ENCODE measurements at regions not wholly inside any gene's neighbourhood (a gene's known extent, or its start where the extent isn't known, plus 50 kb on each side); places are given as distances from the start of the nearest gene placed in this dataset.
A peak's percentile ranks its signal among the peaks of the same experiment; 100 is the strongest.
"Not testable (repeated sequence)": the region's sequence is repeated elsewhere in the genome, so short reads cannot be mapped to it uniquely, and the experiment has no call there.

DNA sequence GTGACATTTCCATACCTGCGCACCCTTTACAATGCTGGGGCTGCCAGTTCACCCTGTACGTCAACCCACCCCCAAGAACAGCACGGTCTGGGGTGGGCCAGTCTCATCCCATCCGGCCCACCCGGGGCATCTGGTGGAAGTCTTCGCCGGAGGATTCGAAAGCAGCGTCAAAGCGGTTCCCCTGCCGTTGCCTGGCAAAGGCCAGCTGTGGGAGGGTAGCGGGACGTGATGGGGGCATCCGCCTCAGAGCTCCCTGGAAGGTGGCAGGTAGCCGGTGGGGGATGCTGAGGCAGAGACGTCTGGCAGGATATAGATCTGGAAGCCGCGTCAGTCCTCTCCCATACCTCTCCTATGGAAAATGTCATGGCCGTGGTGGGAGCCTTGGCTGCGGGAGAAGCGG, 749.1 kb upstream of the DEFB115 start:
- not testable (repeated sequence) for DNase-seq (ENCODE audit: low read depth in 2 of 2)

DNA sequence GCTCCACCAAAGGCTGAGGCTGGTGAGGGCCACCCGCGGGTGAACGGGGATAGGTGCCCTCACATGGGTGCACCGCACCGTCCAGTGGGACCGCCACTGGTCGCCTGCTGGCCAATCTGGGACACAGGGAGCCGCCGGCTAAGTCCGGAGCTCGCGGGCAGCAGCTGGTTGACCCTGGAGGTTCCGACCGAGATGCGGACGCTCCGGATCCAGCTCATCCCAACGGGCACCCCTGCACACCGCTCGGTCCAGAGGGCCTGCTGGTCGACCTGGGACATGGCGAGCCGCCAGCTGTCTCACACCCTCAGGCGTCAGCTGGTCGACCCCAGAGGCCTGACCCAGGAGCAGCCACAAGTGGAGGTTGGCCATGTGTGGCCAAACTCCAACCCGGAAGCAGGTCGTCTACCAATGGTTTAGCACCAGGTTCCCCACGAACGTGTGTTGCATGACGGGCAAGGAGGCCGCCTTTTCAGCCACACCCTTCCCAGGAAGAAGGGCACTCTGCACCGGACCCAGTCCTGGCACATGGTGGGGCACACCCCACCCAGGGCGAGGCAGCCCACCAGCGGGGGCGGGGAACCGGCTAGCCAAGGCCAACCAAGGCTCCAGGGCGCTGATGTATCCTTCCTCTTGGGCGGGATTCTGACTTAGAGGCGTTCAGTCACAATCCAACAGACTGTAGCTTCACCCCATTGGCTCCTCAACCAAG, 746.0 kb upstream of the DEFB115 start:
- no peak for DNase-seq (ENCODE audit: low read depth in 2 of 2)

DNA sequence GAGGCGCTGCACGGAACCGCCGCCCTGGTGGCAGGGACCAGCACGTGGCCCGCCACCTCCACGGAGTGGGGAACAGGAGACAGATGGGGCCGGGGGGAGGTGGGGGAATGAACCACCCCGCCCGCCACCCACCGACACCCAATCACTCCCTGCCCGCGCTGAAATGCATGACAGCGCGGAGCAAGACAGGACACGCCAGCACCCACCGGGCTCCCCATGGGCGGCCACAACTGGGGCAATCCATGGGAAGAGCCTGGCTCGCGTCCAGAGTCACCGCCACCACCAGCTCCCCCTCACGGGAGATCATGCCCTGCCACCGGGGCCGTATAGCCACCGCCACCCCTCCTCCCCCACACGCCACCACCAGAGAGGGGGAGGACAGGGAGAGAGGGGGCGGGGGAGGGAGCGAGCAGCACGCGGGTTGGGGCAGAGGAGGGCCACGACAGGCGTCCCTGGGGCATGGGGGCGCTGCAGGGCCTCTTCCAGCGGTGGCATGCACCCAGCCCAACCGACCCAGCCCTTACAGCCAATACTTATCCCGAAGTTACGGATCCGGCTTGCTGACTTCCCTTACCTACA, 744.3 kb upstream of the DEFB115 start:
- no peak for DNase-seq (ENCODE audit: low read depth in 2 of 2)

DNA sequence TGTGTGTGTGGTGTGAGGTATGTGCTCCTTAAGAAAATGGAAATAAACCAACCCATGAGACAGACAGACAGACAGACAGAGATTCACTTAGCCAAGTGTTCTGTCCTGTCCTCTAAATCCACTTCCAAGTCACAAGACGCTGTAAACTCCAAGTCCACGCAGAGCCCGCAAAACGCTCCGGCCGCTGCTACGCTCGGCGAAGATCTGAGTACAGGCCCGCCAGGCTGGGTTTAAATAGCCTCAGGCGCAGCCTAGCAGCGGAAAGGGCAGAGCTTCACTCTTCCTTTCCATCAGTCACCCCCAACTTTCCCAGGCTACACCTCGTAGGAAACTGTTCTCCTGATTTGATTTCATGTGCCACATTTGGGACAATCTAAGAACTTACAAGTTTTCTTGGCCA, 741.5 kb upstream of the DEFB115 start:
- DNase-seq (ENCODE audit: low read depth in 2 of 2) = not testable (repeated sequence)

DNA sequence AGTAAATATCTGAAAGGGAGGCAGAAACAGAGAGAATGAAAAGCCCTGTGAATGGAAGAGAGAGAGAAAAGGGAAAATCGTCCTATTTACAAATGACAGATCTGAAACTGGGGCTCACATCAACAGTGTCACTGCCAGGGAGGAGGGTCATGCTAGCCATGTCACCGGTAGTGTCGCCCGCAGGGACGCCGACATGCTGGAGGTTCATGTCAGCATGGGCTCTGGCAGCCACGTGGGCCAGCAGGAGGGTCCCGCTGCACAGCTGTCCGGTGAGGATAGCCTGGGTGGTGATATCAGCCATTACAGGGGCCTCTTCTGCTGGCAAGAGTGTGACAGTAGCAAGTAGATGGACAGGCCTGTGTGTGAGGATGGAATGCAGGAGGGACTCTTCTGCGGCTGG, 738.6 kb upstream of the DEFB115 start:
- not testable (repeated sequence) for DNase-seq (ENCODE audit: low read depth in 2 of 2)

DNA sequence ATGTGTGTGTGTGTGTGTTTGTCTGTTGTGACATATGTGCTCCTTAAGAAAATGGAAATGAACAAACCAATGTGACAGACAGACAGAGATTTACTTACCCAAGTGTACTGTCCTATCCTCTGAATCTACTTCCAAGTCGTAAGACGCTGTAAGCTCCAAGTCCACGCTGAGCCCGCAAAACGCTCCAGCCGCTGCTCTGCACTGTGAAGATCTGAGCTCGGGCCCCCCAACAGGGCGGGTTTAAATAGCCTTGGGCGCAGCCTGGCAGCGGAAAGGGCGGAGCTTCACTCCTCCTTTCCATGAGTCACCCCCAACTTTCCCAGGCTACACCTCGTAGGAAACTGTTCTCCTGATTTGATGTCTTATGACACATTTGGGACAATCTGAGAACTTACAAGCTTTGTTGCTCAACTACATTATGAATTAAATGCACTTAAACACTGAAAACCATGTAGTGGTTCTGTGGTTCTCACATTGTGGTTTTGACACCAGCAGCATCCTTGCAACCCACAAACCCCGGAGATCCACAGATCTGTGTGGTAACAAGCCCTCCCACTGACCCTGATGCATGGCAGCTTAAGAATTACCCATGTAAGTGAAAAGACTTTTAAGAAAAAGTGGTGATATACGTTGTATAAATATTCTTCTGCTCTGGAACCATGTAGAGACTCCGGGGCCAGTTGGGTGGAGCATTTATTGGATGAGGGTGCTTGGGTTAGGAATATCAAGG, 735.6 kb upstream of the DEFB115 start:
- not testable (repeated sequence) for DNase-seq (ENCODE audit: low read depth in 2 of 2)

DNA sequence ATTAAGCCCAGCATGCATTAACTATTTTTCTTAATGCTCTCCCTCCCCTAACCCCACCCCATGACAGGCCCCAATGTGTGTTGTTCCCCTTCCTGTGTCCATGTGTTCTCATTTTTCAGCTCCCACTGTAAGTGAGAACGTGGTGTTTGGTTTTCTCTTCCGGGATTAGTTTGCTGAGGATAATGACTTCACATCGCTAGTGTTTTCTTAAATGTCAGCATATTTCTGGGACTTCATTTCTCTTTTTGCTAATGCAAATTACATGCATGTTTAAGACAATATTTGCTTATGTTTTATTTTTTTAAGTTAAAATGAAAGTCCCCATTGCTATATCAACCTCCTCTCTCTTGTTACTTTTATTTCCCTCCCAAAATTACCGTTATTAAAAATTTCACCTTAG, 733.3 kb upstream of the DEFB115 start:
- not testable (repeated sequence) for DNase-seq (ENCODE audit: low read depth in 2 of 2)

DNA sequence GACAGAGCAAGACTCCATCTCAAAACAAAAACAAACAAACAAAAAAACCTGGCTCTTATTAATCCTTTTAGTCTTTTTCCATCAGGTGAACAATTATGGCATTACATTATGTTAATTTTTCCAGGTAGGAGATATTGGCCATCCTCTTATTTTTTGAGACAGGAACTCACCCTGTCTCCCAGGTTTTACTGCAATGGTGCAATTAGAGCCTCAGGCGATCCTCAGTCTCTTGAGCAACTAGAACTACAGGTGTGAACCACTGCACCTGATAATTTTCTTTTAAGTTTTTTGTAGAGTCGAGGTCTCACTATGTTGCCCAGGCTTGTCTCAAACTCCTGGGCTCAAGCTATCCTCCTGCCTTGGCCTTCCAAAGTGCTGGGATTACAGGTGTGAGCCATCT, 732.7 kb upstream of the DEFB115 start:
- not testable (repeated sequence) for DNase-seq (ENCODE audit: low read depth in 2 of 2)

DNA sequence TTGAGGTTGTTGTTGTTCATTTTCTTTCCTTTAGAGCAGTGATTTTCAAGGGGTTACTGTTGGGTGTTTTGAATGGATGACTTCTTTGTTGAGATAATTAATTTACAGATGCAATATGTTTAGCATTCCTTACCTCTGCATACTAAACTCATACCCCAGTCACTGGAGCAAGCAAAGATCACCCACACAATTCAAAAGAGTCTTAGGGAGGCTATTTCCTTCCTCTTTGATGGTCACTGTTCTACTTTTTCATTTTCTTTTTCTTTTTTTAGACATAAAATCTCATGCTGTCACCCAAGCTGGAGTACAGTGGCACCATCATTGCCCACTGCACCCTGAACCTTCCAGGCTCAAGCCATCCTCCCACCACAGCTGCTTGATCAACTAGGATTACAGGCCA, 723.8 kb upstream of the DEFB115 start:
- DNase-seq (ENCODE audit: low read depth in 2 of 2) = not testable (repeated sequence)

DNA sequence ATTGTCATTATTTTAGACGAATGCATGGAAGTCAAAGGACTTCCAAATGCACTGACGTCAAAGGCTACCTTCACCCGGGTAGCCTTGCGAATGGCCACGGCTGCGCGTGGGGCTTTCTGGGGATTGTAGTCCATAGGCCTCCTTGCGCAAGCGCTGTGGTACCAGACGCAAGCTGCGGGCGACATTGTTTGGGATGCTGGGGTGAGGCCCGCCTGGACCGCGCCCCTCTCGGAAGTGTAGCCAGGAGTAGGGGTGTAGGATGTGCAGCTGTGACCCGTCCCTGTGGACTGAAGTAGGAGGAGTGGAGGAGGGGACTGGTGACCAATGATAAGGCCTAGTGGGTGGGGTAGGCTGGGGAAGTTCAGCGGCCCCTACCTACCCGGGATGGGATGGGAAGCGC, 720.0 kb upstream of the DEFB115 start:
- DNase-seq (ENCODE audit: low read depth in 2 of 2) = not testable (repeated sequence)

DNA sequence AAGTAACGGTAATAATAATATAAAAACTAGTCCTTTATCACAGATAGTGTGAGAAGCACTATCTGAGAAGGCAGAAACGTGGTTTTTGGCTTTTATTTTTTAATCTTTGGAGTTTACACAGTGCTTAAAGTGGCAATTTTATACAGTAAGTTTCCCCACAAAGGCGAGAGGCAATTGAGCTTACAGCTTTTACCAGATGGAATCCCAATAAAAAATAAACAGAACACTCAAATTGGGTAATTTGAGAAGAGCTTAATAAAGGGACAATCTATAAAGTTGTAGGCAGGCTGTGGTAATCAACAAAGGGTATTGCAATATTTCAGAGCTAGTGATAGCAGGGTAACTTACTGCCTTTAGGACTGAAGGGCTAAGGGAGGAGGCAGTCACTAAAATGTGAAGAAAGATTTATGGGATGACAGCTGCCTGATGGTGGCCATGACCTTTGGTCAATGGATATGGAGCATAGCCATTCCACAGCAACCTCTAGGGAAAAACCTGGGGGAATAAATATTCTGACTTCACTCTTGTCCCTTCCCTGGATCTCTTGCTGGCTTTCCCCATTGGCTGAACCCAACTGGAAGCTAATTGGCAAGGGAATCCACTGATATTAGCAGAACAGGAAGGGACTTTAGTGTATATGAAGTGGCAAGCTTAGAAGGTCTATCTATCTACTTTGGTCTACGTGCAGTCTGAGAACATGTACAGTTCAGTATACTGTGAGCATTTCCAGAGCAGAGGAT, 717.0 kb upstream of the DEFB115 start:
- DNase-seq (ENCODE audit: low read depth in 2 of 2) = not testable (repeated sequence)

DNA sequence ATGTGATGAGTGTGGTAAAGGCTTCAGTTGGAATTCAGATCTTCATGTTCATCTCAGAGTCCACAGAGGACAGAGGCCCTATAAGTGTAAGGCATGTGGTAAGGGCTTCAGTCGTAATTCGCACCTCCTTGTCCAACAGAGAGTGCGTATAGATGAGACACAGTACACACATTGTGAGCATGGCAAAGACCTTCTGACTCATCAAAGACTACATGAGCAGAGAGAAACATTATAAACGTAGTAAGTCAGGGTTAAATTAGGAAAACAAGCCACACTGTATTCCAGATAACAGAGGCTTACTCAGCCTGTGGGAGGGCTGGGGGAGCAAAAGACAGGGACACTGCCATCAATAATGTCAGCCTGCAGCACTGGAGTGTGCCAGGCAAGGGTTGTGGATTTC, 706.2 kb upstream of the DEFB115 start:
- not testable (repeated sequence) for DNase-seq (ENCODE audit: low read depth in 2 of 2)

DNA sequence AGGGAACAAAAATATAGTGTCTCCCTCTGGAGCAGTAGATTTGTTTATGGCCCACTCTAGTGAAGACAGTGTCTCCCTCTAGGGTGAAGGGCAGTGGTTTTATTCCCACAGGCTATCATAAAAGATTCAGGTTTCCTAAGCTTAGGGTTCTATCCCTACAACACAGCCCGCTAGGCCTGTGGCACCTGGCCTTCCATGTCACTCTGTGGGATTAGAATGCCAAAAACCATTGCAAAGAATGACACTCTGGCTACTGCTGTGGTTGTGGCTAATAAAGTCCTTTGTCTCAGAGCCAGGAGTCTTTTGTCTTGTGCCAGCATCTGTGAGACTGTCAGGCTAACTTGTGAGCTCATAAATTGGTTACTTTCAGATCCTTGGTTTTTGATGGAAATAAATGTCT, 700.7 kb upstream of the DEFB115 start:
- not testable (repeated sequence) for DNase-seq (ENCODE audit: low read depth in 2 of 2)

DNA sequence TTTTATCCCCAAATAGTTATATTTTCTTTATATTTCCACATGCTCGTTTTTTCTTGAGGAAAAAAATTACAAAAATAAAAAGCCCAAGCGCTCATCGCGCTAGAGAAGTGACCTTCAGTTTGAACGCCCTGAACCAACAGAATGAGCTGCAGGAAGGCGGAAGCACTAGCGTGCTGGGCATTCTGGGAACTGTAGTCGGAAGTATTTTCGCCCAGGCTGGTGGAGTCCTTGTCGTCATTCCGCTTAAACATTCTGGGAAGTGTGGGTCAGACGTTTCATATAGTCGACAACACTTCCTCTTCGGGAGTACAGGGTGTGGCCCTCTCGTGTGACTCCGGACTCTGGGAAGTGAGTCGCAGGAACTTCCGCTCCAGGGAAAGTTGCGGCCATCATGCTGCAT, 692.4 kb upstream of the DEFB115 start:
- not testable (repeated sequence) for DNase-seq (ENCODE audit: low read depth in 2 of 2)

DNA sequence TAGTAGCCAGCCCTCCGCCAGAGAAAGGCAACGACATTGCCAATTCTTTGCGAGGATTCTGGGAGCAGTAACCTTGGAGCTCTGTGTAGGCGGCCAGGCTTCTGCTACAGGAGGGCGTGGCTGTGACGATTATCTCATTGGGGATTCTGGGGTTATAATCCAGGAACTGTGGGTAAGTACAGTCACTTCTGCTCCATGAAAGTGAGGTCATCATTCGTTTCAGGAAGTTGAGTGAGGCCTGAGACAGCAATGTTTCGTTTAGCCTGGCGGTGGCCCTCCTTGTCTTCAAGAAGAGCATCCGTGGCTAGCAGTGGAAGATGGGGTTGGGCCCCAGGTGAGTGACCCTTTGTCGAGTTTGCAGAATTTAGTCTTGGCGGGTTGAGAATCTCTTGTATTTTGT, 687.6 kb upstream of the DEFB115 start:
- not testable (repeated sequence) for DNase-seq (ENCODE audit: low read depth in 2 of 2)

DNA sequence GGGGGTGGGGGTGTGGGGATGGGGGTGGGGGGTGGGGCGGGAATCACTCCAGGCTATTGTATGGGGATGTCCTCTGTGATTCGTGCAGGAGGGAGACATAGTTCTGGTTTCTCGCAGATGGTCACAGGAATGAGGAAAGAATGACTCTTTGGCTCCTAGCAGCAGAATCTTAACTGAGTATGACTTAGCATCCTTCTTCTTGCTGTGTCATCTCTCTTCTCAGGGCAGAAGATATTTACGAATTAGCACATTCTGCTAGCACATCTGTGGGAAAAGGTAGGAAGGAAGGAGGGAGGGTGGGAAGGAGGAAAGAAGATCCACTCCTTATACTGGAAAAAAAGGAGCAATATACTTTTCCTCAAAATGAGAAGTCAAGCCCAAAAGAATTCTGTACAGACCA, 686.8 kb upstream of the DEFB115 start:
- not testable (repeated sequence) for DNase-seq (ENCODE audit: low read depth in 2 of 2)

DNA sequence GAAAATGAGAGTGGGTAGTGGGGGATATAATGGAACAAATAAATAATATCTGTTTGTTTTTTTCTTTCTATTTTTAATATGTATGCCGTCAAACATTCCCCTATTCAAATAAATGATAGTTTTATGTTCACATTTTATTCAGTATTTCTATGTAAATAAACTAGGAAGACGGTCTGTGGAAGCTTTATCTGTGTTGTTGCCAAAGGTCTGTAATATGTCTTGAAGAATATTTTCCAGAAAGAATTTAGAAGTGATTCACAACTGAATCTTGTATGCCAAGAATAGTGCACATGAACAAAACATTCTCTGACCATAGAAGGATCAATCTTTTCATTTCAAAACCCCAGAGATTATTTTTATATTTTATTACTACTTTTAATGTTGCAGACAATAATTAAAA, 683.1 kb upstream of the DEFB115 start:
- DNase-seq (ENCODE audit: low read depth in 2 of 2) = not testable (repeated sequence)

DNA sequence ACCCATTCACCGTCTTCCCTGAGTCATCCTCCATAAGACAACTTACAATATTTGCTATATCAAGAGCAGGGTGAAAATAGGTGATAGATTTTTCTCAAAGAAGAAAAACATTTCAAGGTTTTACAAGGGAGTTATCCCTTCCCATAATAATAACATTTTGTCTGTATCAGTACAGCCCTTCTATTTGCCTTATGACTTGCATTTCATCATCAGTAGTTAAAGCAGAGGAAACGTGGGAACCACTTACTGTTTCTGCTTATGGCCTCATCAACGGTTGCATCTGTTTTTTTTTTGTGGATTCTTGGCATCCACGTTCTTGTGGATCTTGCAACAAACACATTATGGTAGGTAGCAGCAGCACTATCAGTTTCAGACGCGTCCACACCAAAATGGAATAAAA, 678.4 kb upstream of the DEFB115 start:
- not testable (repeated sequence) for DNase-seq (ENCODE audit: low read depth in 2 of 2)

DNA sequence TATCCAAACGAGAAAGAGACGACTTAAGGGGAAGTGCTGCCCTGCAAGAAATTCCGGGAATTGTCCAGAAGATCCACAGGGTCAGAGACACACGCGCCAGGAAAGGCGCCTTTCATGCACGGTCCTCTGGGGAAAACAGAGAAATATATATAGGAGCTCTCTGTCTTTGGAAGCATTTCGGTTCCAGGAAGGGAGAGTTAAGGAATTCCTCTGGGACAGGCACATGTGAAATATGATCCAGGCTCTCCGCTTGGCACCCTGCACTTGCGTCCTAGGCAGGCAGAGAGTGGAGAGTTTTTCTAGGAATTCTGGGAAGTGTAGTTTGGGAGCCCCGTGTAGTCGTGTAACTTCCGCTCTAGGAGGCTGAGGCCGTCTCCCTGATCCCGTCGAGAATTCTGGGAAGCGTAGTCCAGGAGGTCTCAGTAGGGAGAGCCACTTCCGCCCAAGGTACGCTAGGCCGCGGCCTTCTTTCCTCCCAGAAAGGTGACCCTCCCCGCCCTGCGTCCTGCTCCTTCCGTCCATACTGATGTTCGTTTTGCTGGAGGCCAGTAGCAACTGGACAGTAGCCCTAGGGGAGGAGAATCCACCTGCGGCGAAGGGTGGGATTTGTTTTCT, 677.5 kb upstream of the DEFB115 start:
- DNase-seq (ENCODE audit: low read depth in 2 of 2) = peak; percentile 43 to 67

DNA sequence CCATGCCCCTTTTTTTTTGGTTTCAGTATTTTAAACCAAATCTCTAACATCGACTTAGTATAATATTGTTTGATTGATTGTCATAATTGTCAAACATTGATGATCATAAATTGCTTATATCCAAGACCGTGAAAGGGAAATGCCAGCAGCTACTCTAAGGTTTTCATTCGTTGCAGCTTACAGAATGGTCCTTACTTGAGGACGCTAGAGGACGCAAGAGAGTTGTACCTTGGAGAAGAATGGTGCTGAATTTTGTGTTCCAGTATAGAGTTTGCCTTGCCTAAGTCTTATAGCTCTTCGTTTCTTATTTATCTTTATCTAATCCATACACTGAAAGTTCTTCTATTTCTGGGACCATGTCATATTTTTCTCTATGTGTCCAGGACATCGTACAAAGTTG, 675.6 kb upstream of the DEFB115 start:
- not testable (repeated sequence) for DNase-seq (ENCODE audit: low read depth in 2 of 2)

DNA sequence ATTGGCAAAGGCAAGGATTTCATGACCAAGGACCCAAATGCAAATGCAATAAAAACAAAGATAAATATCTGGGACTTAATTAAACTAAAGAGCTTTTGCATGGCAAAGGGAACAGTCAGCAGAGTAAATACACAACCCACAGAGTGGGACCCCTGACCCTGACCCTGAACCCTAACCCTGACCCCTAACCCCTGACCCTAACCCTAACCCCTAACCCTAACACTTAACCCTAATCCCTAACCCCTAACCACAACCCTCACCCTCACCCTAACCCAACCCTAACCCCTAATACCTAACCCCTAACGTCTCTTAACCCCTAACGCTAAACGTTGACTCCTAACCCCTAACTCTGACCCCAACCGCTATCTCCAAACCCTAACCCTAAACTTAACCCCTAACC, 673.1 kb upstream of the DEFB115 start:
- DNase-seq (ENCODE audit: low read depth in 2 of 2) = not testable (repeated sequence)
